IMR-90 (cell line): ENCODE measurements at regions not wholly inside any gene's neighbourhood (a gene's known extent, or its start where the extent isn't known, plus 50 kb on each side); places are given as distances from the start of the nearest gene placed in this dataset.

Experiments used
- ATAC-seq: fragments of 200-7000 bp; cut with Tn5 transposase; 2 replicates; pipeline ENCODE4 v1.9.1; 2020; ENCODE audit warnings: low read depth, mild to moderate bottlenecking, moderate library complexity
- BruUV-seq: library from RNA; stranded (reverse); fragments of 400-500 nt; replicated peaks from 2 replicates; lab custom pipeline; 2021; lab: Mats Ljungman, UMichigan
- CTCF ChIA-PET: fragments of 300-600 bp; formaldehyde crosslinking; extraction: SDS; loops from one replicate; lab custom pipeline; 2021; ENCODE audit warnings: antibody characterized with exemption; lab: Yijun Ruan, JAX
- POLR2A ChIA-PET: fragments of 300-600 bp; sonication (Branson Sonifier 250); formaldehyde crosslinking; loops from one replicate; lab custom pipeline; 2022; ENCODE audit warnings: antibody characterized with exemption; ENCODE audit not compliant: unreplicated experiment; lab: Charles Lee
- DNase-seq: peaks from one replicate; pipeline ENCODE4 v3.0.0; 2013
- H2AFZ ChIP-seq: replicated peaks from 2 replicates; pipeline ENCODE3; 2013; ENCODE audit warnings: low read length, mild to moderate bottlenecking; ENCODE audit not compliant: poor library complexity
- H2AK5ac ChIP-seq: 2 replicates; pipeline ENCODE4 v1.6.1; 2013; ENCODE audit warnings: low read depth, low read length, inconsistent platforms
- H2AK9ac ChIP-seq: replicated peaks from 2 replicates; pipeline ENCODE3; 2013; ENCODE audit warnings: mild to moderate bottlenecking, low read depth, low read length, moderate library complexity; ENCODE audit not compliant: poor library complexity
- H2BK120ac ChIP-seq: 2 replicates; pipeline ENCODE4 v1.6.1; 2013; ENCODE audit warnings: low read depth, low read length, inconsistent platforms
- H2BK15ac ChIP-seq: 3 replicates; pipeline ENCODE4 v1.6.1; 2013; ENCODE audit warnings: low read depth, low read length, inconsistent platforms
- H2BK20ac ChIP-seq: 2 replicates; pipeline ENCODE4 v1.6.1; 2013; ENCODE audit warnings: low read depth, mild to moderate bottlenecking, inconsistent platforms, low read length, moderate library complexity
- H2BK5ac ChIP-seq: 2 replicates; pipeline ENCODE4 v1.6.1; 2013; ENCODE audit warnings: mild to moderate bottlenecking, low read depth, low read length, inconsistent platforms; ENCODE audit not compliant: poor library complexity, severe bottlenecking
- H3K14ac ChIP-seq: replicated peaks from 2 replicates; pipeline ENCODE4 v1.6.1; 2013; ENCODE audit warnings: low read depth, low read length, inconsistent platforms
- H3K18ac ChIP-seq: 2 replicates; pipeline ENCODE4 v1.6.1; 2013; ENCODE audit warnings: low read depth, low read length, control low read depth
- H3K23ac ChIP-seq: 2 replicates; pipeline ENCODE4 v1.6.1; 2013; ENCODE audit warnings: low read depth, low read length, inconsistent platforms
- H3K27ac ChIP-seq: 2 replicates; pipeline ENCODE4 v1.5.1; 2013; ENCODE audit warnings: mild to moderate bottlenecking, control low read depth, low read length; ENCODE audit not compliant: insufficient read depth
- H3K27me3 ChIP-seq: 2 replicates; pipeline ENCODE4 v1.6.1; 2013; ENCODE audit warnings: low read length; ENCODE audit not compliant: control insufficient read depth, insufficient read depth
- H3K36me3 ChIP-seq: 2 replicates; pipeline ENCODE4 v1.6.1; 2013; ENCODE audit warnings: low read length, mixed read lengths; ENCODE audit not compliant: control insufficient read depth, insufficient read depth
- H3K4ac ChIP-seq: 2 replicates; pipeline ENCODE4 v1.6.1; 2013; ENCODE audit warnings: low read depth, low read length, inconsistent platforms
- H3K4me1 ChIP-seq: 2 replicates; pipeline ENCODE4 v1.6.1; 2013; ENCODE audit warnings: low read length, mixed read lengths; ENCODE audit not compliant: control insufficient read depth, insufficient read depth
- H3K4me2 ChIP-seq: 2 replicates; pipeline ENCODE4 v1.6.1; 2013; ENCODE audit warnings: low read depth, mild to moderate bottlenecking, control low read depth, low read length, moderate library complexity
- H3K4me3 ChIP-seq: 2 replicates; pipeline ENCODE4 v1.5.1; 2013; ENCODE audit warnings: low read depth, mild to moderate bottlenecking, control low read depth, low read length, moderate library complexity; ENCODE audit not compliant: insufficient read depth
- H3K56ac ChIP-seq: 2 replicates; pipeline ENCODE4 v1.6.1; 2013; ENCODE audit warnings: low read length, inconsistent platforms; ENCODE audit not compliant: insufficient read depth; ENCODE audit errors: extremely low read depth
- H3K79me1 ChIP-seq, 2 experiments: 2 replicates each; pipeline ENCODE4 v1.6.1; 2013; ENCODE audit warnings: low read length in 2 of 2, inconsistent platforms in 1 of 2, low read depth in 1 of 2
- H3K9ac ChIP-seq: 2 replicates; pipeline ENCODE4 v1.6.1; 2013; ENCODE audit warnings: low read depth, low read length, control low read depth
- H3K9me1 ChIP-seq: 2 replicates; pipeline ENCODE4 v1.6.1; 2013; ENCODE audit warnings: low read length, inconsistent platforms; ENCODE audit not compliant: insufficient read depth
- H3K9me3 ChIP-seq: 2 replicates; pipeline ENCODE4 v1.6.1; 2013; ENCODE audit warnings: low read length; ENCODE audit not compliant: control insufficient read depth, insufficient read depth
- H4K20me1 ChIP-seq: 2 replicates; pipeline ENCODE4 v1.6.1; 2013; ENCODE audit warnings: low read length, inconsistent platforms; ENCODE audit not compliant: insufficient read depth
- H4K5ac ChIP-seq: 2 replicates; pipeline ENCODE4 v1.6.1; 2013; ENCODE audit warnings: mild to moderate bottlenecking, low read depth, low read length, control low read depth
- H4K8ac ChIP-seq, 2 experiments: 2 replicates each; pipeline ENCODE4 v1.6.1; 2013; ENCODE audit warnings: low read depth in 2 of 2, low read length in 2 of 2, control low read depth in 1 of 2, inconsistent platforms in 1 of 2
- H4K91ac ChIP-seq: 2 replicates; pipeline ENCODE4 v1.6.1; 2013; ENCODE audit warnings: low read depth, low read length, inconsistent platforms; ENCODE audit not compliant: insufficient read depth
- BHLHE40 ChIP-seq: fragments of 150-350 bp; IDR thresholded peaks from 2 replicates; pipeline ENCODE4 v1.6.1; 2016; ENCODE audit warnings: mild to moderate bottlenecking, low read depth, low read length
- CEBPB ChIP-seq: IDR thresholded peaks from 2 replicates; pipeline ENCODE4 v1.6.1; 2012; ENCODE audit warnings: low read depth, low read length, improper control_type of control experiment
- CHD1 ChIP-seq: IDR thresholded peaks from 2 replicates; pipeline ENCODE4 v1.6.1; 2012; ENCODE audit warnings: low read depth, low read length, improper control_type of control experiment
- FOS ChIP-seq: fragments of 150-350 bp; IDR thresholded peaks from 2 replicates; pipeline ENCODE4 v1.6.1; 2016; ENCODE audit warnings: low read depth, low read length
- MAFK ChIP-seq: IDR thresholded peaks from 2 replicates; pipeline ENCODE4 v1.6.1; 2012; ENCODE audit warnings: low read depth, low read length, improper control_type of control experiment
- MAZ ChIP-seq: IDR thresholded peaks from 2 replicates; pipeline ENCODE4 v1.6.1; 2012; ENCODE audit warnings: low read depth, mild to moderate bottlenecking, low read length, improper control_type of control experiment, moderate library complexity, borderline replicate concordance
- MXI1 ChIP-seq: IDR thresholded peaks from 2 replicates; pipeline ENCODE4 v1.6.1; 2012; ENCODE audit warnings: low read depth, mild to moderate bottlenecking, low read length, moderate library complexity, borderline replicate concordance
- NFE2L2 ChIP-seq: fragments of 150-350 bp; IDR thresholded peaks from 2 replicates; pipeline ENCODE4 v1.6.1; 2016; ENCODE audit warnings: low read depth, mild to moderate bottlenecking, low read length
- POLR2A ChIP-seq: IDR thresholded peaks from 2 replicates; pipeline ENCODE4 v1.6.1; 2012; ENCODE audit warnings: mild to moderate bottlenecking, low read depth, low read length
- RAD21 ChIP-seq: IDR thresholded peaks from 2 replicates; pipeline ENCODE4 v1.6.1; 2012; ENCODE audit warnings: low read length, improper control_type of control experiment
- RCOR1 ChIP-seq: IDR thresholded peaks from 2 replicates; pipeline ENCODE4 v1.6.1; 2012; ENCODE audit warnings: mild to moderate bottlenecking, low read length, improper control_type of control experiment; ENCODE audit not compliant: insufficient replicate concordance
- RFX5 ChIP-seq: IDR thresholded peaks from 2 replicates; pipeline ENCODE4 v1.8.0; 2012; ENCODE audit warnings: low read depth, mild to moderate bottlenecking, low read length, moderate library complexity
- SMC3 ChIP-seq: fragments of 150-350 bp; IDR thresholded peaks from 2 replicates; pipeline ENCODE4 v1.6.1; 2016; ENCODE audit warnings: low read depth, mild to moderate bottlenecking, antibody characterized with exemption, low read length, moderate library complexity
- WGBS, 2 experiments: methylation state at CpG; one replicate each; pipeline versions ENCODE4 v1.1.5 to v1.1.7; 2013; ENCODE audit warnings: missing lambda C conversion rate in 2 of 2; ENCODE audit not compliant: insufficient read length in 1 of 2; ENCODE audit errors: extremely low coverage in 2 of 2; 5-methylcytosine and 5-hydroxymethylcytosine counted together
- dilution Hi-C: fragments of 300-500 bp; cut with HindIII; formaldehyde crosslinking; loops from one replicate; pipeline ENCODE4 v1.14.3; 2018; ENCODE audit warnings: low sequenced_read_pairs; ENCODE audit not compliant: unreplicated experiment
- in situ Hi-C: fragments of 300-500 bp; cut with MboI; formaldehyde crosslinking; loops from 3 replicates; pipeline ENCODE4 v1.14.3; 2019; ENCODE audit warnings: low sequenced_read_pairs, inconsistent platforms, mixed read lengths
- intact Hi-C: fragments of 100-400 bp; cut with micrococcal nuclease; formaldehyde crosslinking; loops from 2 replicates; pipeline ENCODE4 v1.10.0; 2022
- TF ChIP-seq, protein P1 (sequence below): conservative IDR thresholded peaks from 2 replicates; pipeline ENCODE4 v1.5.1; 2012; ENCODE audit warnings: mild to moderate bottlenecking, low read depth, low read length, improper control_type of control experiment
- TF ChIP-seq, protein P2 (sequence below): fragments of 150-350 bp; IDR thresholded peaks from 2 replicates; pipeline ENCODE4 v1.6.1; 2017; ENCODE audit warnings: mild to moderate bottlenecking, antibody characterized with exemption, low read length, low read depth
- TF ChIP-seq, protein P3 (sequence below): fragments of 150-350 bp; IDR thresholded peaks from 2 replicates; pipeline ENCODE4 v1.6.1; 2016; ENCODE audit warnings: low read depth, mild to moderate bottlenecking, low read length, moderate library complexity, borderline replicate concordance

DNA sequence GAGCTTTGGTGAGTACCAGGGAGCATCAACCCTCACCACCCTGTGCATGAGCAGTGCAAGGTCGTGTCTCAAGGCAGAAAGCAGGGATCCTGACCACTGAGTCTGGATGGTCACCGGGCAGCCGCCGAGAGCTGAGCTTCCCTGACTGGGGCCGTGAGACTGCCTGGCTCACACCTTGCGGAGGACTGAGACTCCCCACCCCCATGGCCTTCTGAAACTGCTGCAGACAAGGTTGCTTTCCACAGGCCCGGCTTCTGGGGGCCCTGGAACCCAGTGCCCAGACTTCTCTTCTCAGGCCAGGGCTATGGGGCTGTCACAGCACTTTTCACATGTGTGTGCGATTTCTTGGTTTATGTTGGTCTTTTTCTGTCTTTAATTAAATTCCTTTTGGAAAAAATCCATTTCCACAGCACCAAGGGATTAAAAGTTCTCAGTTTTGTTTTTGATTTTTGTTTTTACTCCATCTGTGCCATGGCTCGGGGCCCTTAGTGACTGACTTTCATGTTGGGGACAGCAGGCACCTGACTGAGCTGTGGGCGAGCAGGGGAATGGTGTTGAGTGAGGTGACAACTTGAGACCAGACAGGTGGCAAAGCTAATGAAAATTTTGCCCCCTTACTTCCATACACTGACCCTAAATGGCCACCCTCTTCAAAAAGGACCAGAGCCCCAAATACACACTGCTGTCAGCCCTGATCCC, 297.9 kb downstream of the CYP26B1 start:
- intact Hi-C loops (no loop called here), dilution Hi-C loops (no loop called here)
- BruUV-seq, result no TSS peak

More for the DNA sequence above, 297.9 kb downstream of the CYP26B1 start:
- Histone ChIP-seq H3K9ac (no peak overlapping the region), H3K27me3 (peaks cover 42% of the 10 kb centered on the region), H3K4me2 (no peak overlapping the region), H2BK120ac (no peak overlapping the region), H3K9me3 (no peaks in the 10 kb centered on the region), H3K4me1 (no peaks in the 10 kb centered on the region), H3K4ac (no peak overlapping the region), H3K9me1 (no peaks in the 10 kb centered on the region), H3K23ac (no peak overlapping the region), H3K79me1 (no peaks in the 10 kb centered on the region), H4K8ac (no peak overlapping the region), H2BK20ac (no peak overlapping the region), H3K36me3 (no peaks in the 10 kb centered on the region), H4K20me1 (no peaks in the 10 kb centered on the region), H4K91ac (no peak overlapping the region), H4K5ac (no peak overlapping the region), H3K27ac (no peak overlapping the region), H3K18ac (no peak overlapping the region), H3K56ac (no peak overlapping the region), H2AK9ac (no peak overlapping the region), H2BK15ac (no peak overlapping the region), H3K14ac (no peak overlapping the region), H2AFZ (peak overlapping the region; percentile 49), H2AK5ac (no peak overlapping the region), H3K4me3 (no peak overlapping the region), H2BK5ac (no peak overlapping the region)
- no peak for DNase-seq
- in situ Hi-C loops, result no loop called here
- 0% methylated on average over 1 of the region's 10 CpGs; no CpG with 5 or more reads in 1 of the 2 experiments for WGBS, 2 experiments
- ChIA-PET POLR2A (no interaction called here), CTCF (interaction anchor here (0.6 kb wide), 1 partner anchor 1007 kb away, joined by 4 read pairs; no protein-coding TSS in a partner anchor)
- no peak for TF ChIP-seq CEBPB
- TF ChIP-seq RFX5, result no peak
- no peak for TF ChIP-seq SMC3
- TF ChIP-seq BHLHE40, result no peak
- TF ChIP-seq MXI1, result no peak
- no peak for TF ChIP-seq CHD1
- TF ChIP-seq, protein P1, sequence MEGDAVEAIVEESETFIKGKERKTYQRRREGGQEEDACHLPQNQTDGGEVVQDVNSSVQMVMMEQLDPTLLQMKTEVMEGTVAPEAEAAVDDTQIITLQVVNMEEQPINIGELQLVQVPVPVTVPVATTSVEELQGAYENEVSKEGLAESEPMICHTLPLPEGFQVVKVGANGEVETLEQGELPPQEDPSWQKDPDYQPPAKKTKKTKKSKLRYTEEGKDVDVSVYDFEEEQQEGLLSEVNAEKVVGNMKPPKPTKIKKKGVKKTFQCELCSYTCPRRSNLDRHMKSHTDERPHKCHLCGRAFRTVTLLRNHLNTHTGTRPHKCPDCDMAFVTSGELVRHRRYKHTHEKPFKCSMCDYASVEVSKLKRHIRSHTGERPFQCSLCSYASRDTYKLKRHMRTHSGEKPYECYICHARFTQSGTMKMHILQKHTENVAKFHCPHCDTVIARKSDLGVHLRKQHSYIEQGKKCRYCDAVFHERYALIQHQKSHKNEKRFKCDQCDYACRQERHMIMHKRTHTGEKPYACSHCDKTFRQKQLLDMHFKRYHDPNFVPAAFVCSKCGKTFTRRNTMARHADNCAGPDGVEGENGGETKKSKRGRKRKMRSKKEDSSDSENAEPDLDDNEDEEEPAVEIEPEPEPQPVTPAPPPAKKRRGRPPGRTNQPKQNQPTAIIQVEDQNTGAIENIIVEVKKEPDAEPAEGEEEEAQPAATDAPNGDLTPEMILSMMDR, result no peak
- TF ChIP-seq MAFK, result no peak
- no peak for TF ChIP-seq NFE2L2
- no peak for TF ChIP-seq RCOR1
- TF ChIP-seq RAD21, result no peak
- TF ChIP-seq, protein P2, sequence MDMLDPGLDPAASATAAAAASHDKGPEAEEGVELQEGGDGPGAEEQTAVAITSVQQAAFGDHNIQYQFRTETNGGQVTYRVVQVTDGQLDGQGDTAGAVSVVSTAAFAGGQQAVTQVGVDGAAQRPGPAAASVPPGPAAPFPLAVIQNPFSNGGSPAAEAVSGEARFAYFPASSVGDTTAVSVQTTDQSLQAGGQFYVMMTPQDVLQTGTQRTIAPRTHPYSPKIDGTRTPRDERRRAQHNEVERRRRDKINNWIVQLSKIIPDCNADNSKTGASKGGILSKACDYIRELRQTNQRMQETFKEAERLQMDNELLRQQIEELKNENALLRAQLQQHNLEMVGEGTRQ, result no peak
- TF ChIP-seq MAZ, result no peak
- no peak for TF ChIP-seq POLR2A
- TF ChIP-seq, protein P3, sequence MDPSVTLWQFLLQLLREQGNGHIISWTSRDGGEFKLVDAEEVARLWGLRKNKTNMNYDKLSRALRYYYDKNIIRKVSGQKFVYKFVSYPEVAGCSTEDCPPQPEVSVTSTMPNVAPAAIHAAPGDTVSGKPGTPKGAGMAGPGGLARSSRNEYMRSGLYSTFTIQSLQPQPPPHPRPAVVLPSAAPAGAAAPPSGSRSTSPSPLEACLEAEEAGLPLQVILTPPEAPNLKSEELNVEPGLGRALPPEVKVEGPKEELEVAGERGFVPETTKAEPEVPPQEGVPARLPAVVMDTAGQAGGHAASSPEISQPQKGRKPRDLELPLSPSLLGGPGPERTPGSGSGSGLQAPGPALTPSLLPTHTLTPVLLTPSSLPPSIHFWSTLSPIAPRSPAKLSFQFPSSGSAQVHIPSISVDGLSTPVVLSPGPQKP, result no peak
- no peak for TF ChIP-seq FOS
- no peak for ATAC-seq
